RWPE2 (cell line): ENCODE measurements at regions not wholly inside any gene's neighbourhood (a gene's known extent, or its start where the extent isn't known, plus 50 kb on each side); places are given as distances from the start of the nearest gene placed in this dataset.

ENCODE experiments used
- ATAC-seq: fragments of 200-7000 bp; cut with Tn5 transposase; 3 replicates; pipeline ENCODE4 v1.9.1; 2021; ENCODE audit warnings: low read depth
- DNase-seq: peaks from one replicate; pipeline ENCODE4 v3.0.0-alpha.2; 2020; ENCODE audit warnings: low spot score
- H3K27ac ChIP-seq: fragments of 450-650 bp; 2 replicates; pipeline ENCODE4 v1.5.1; 2017; ENCODE audit warnings: mild to moderate bottlenecking; ENCODE audit not compliant: poor library complexity, severe bottlenecking
- H3K27me3 ChIP-seq: fragments of 250-450 bp; sonication (Bioruptor Pico); 2 replicates; pipeline ENCODE4 v1.5.1; 2021; ENCODE audit warnings: mild to moderate bottlenecking, moderate library complexity; ENCODE audit not compliant: insufficient read depth, poor library complexity, severe bottlenecking
- H3K36me3 ChIP-seq: fragments of 250-450 bp; sonication (Bioruptor Pico); 2 replicates; pipeline ENCODE4 v1.5.1; 2020; ENCODE audit warnings: low read depth, mild to moderate bottlenecking, moderate library complexity
- H3K4me1 ChIP-seq: fragments of 250-450 bp; sonication (Bioruptor Pico); 2 replicates; pipeline ENCODE4 v1.5.1; 2021; ENCODE audit warnings: mild to moderate bottlenecking, moderate library complexity; ENCODE audit not compliant: insufficient read depth, poor library complexity, severe bottlenecking
- H3K4me3 ChIP-seq: fragments of 250-450 bp; sonication (Bioruptor Pico); 2 replicates; pipeline ENCODE4 v1.5.1; 2021; ENCODE audit warnings: mild to moderate bottlenecking, moderate library complexity; ENCODE audit not compliant: severe bottlenecking
- H3K9me3 ChIP-seq: fragments of 250-450 bp; sonication (Bioruptor Pico); 2 replicates; pipeline ENCODE4 v1.5.1; 2021; ENCODE audit warnings: mild to moderate bottlenecking, moderate library complexity; ENCODE audit not compliant: severe bottlenecking
- TF ChIP-seq, protein P1 (sequence below): fragments of 450-650 bp; IDR thresholded peaks from one replicate; pipeline ENCODE4 v1.5.1; 2017; ENCODE audit warnings: mild to moderate bottlenecking, moderate library complexity; ENCODE audit not compliant: poor library complexity, severe bottlenecking

DNA sequence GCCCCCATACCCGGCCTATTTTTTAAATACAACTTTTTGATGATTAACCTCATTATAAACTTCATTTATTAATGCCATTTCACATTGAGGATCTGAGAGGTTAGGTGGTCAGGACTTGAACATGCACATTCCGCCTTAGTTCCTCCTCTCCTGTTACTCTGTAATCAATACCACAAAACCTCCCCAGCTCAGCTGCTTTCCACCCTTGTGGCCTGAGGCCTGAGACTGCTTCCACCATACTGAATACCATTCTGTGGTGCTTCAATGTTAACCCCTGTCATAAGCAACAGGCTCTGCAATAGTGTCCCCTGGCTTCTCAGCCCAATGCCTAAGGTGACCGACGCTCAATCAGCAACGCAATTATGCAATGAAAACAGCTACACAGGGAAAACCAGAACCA is 405.4 kb downstream of the ETS1 start:
- peaks cover 18% of the 10 kb centered on the region for H3K4me1 ChIP-seq
- no peaks in the 10 kb centered on the region for H3K27me3 ChIP-seq
- ATAC-seq (no peak), DNase-seq (no peak)
- no peak overlapping the region for H3K4me3 ChIP-seq
- TF ChIP-seq, protein P1, sequence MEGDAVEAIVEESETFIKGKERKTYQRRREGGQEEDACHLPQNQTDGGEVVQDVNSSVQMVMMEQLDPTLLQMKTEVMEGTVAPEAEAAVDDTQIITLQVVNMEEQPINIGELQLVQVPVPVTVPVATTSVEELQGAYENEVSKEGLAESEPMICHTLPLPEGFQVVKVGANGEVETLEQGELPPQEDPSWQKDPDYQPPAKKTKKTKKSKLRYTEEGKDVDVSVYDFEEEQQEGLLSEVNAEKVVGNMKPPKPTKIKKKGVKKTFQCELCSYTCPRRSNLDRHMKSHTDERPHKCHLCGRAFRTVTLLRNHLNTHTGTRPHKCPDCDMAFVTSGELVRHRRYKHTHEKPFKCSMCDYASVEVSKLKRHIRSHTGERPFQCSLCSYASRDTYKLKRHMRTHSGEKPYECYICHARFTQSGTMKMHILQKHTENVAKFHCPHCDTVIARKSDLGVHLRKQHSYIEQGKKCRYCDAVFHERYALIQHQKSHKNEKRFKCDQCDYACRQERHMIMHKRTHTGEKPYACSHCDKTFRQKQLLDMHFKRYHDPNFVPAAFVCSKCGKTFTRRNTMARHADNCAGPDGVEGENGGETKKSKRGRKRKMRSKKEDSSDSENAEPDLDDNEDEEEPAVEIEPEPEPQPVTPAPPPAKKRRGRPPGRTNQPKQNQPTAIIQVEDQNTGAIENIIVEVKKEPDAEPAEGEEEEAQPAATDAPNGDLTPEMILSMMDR = no peak
- H3K9me3 ChIP-seq = no peaks in the 10 kb centered on the region
- H3K36me3 ChIP-seq = 0 out of 2 replicates have a peak, but pooled peaks cover 4% of the 10 kb centered on the region
- H3K27ac ChIP-seq = peak overlapping the region; percentile 96

DNA sequence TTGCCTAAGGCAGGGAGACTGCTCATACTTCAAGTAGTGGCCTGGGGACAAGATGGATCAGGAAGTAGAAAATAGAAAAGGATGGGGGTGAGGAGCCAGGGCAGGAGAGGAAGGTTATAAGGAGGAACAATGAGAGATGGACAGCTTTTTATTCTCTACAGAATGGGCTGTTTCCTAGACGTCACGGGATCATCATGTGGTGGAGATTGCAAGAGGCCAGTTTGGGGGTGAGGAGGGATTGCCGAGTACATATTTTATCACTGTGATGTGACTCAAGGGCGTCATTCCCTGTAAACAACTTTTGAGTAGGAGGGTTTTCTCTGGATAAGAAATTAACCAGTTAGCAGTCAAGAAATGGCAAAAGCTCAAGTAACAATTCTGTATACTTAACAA is 406.3 kb downstream of the ETS1 start:
- H3K27ac ChIP-seq = peak overlapping the region; percentile 96

GRCh38 chr11:128180441-128181087 is 406.8 kb downstream of the ETS1 start:
- Histone ChIP-seq H3K4me1 (peaks cover 18% of the 10 kb centered on the region), H3K4me3 (no peak overlapping the region), H3K27ac (peak overlapping the region; percentile 96), H3K27me3 (no peaks in the 10 kb centered on the region), H3K36me3 (0 out of 2 replicates have a peak, but pooled peaks cover 4% of the 10 kb centered on the region), H3K9me3 (no peaks in the 10 kb centered on the region)
- DNase-seq = peak; percentile 80
- TF ChIP-seq, protein P1 = no peak
- ATAC-seq = peak; percentile 99

More for the DNA sequence above, 406.3 kb downstream of the ETS1 start:
- no peak for ATAC-seq
- Histone ChIP-seq H3K36me3 (0 out of 2 replicates have a peak, but pooled peaks cover 4% of the 10 kb centered on the region), H3K27me3 (no peaks in the 10 kb centered on the region), H3K9me3 (no peaks in the 10 kb centered on the region), H3K4me3 (no peak overlapping the region), H3K4me1 (peaks cover 18% of the 10 kb centered on the region)
- TF ChIP-seq, protein P1 = no peak
- DNase-seq = no peak

DNA sequence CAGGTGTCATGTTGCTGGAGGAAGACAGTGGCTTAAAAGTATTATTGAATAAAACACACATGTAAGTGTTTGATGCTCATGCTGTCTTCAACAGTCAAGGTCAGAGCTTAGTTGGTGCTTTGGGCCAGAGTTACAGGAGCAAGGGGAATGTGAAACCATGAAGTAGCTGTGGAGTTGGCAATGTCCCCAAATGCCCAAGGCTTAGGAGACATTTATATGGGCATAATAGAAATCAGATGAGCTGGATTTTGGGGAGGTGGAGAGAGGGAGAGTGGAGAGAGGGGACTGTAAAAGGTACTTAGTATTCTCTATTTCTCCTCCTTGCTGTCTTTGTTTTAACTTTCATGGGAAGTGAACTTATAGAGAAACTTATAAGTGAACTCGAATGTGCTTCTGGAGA is 407.8 kb downstream of the ETS1 start:
- H3K36me3 ChIP-seq = 0 out of 2 replicates have a peak, but pooled peaks cover 4% of the 10 kb centered on the region
- peak overlapping the region; percentile 96 for H3K27ac ChIP-seq
- no peaks in the 10 kb centered on the region for H3K27me3 ChIP-seq
- peaks cover 18% of the 10 kb centered on the region for H3K4me1 ChIP-seq
- H3K4me3 ChIP-seq = no peak overlapping the region
- TF ChIP-seq, protein P1 = no peak
- ATAC-seq = no peak
- no peaks in the 10 kb centered on the region for H3K9me3 ChIP-seq
- no peak for DNase-seq

- H3K27me3 ChIP-seq = no peaks in the 10 kb centered on the region
- ATAC-seq (no peak), DNase-seq (no peak)
- TF ChIP-seq, protein P1 = no peak
- no peaks in the 10 kb centered on the region for H3K9me3 ChIP-seq
- 0 out of 2 replicates have a peak, but pooled peaks cover 4% of the 10 kb centered on the region for H3K36me3 ChIP-seq
- no peak overlapping the region for H3K4me3 ChIP-seq
- H3K4me1 ChIP-seq = peaks cover 18% of the 10 kb centered on the region
- H3K27ac ChIP-seq = peak overlapping the region; percentile 96
Observed at GRCh38 chr11:128179039-128179438, 408.3 kb downstream of the ETS1 start.
